ENCODE measurements at regions not wholly inside any gene's neighbourhood (a gene's known extent, or its start where the extent isn't known, plus 50 kb on each side); places are given as distances from the start of the nearest gene placed in this dataset.

- TF ChIP-seq CTCF (conservative IDR thresholded peaks at IDR 0.05; ENCODE audit: low read length) (peak; percentile 72), EZH2phosphoT487 (IDR thresholded peaks at IDR 0.05; ENCODE audit: borderline replicate concordance, low read depth, low read length) (no peak)
These were observed 163.4 kb upstream of the USP24 start for GRCh38 chr1:55378582-55378981.
